Naive thymus-derived CD4-positive, alpha-beta T cell (primary cell): ENCODE measurements at regions not wholly inside any gene's neighbourhood (a gene's known extent, or its start where the extent isn't known, plus 50 kb on each side); places are given as distances from the start of the nearest gene placed in this dataset.

Experiments
- ATAC-seq: fragments of 150-1000 bp; cut with Tn5 transposase; 2 replicates; pipeline ENCODE4 v1.10.0; 2021; ENCODE audit warnings: mild to moderate bottlenecking, moderate library complexity
- CTCF ChIA-PET: fragments of 350-600 bp; sonication (Branson Sonifier 250); formaldehyde crosslinking; loops from one replicate; lab custom pipeline; 2021; ENCODE audit warnings: antibody characterized with exemption; lab: Charles Lee
- POLR2A ChIA-PET: fragments of 350-600 bp; sonication (Branson Sonifier 250); formaldehyde crosslinking; loops from one replicate; lab custom pipeline; 2021; ENCODE audit warnings: antibody characterized with exemption, inconsistent platforms; lab: Charles Lee
- DNase-seq, 9 donors: peaks; one replicate each; pipeline versions ENCODE4 v3.0.0 to v3.0.0-alpha.2; 2020 to 2022; ENCODE audit warnings: mixed read lengths in 1 of 9
- H3K27ac ChIP-seq: one replicate; pipeline ENCODE4 v1.7.0; 2013; ENCODE audit warnings: mild to moderate bottlenecking, low read depth, low read length, moderate library complexity
- H3K27me3 ChIP-seq, 2 donors: one replicate each; pipeline ENCODE4 v1.7.0; 2013; ENCODE audit warnings: low read length in 2 of 2, mild to moderate bottlenecking in 2 of 2, moderate library complexity in 2 of 2; ENCODE audit not compliant: control insufficient read depth in 2 of 2, insufficient read depth in 2 of 2
- H3K36me3 ChIP-seq, 3 experiments: 1 replicate in 2 of 3; 2 replicates in 1 of 3; pipeline ENCODE4 v1.7.0; 2013; ENCODE audit warnings: low read length in 3 of 3, mild to moderate bottlenecking in 3 of 3, moderate library complexity in 1 of 3; ENCODE audit not compliant: insufficient read depth in 3 of 3, control insufficient read depth in 2 of 3
- H3K4me1 ChIP-seq, 2 donors: one replicate each; pipeline ENCODE4 v1.7.0; 2013; ENCODE audit warnings: low read length in 2 of 2, mild to moderate bottlenecking in 2 of 2, moderate library complexity in 1 of 2; ENCODE audit not compliant: control insufficient read depth in 2 of 2, insufficient read depth in 2 of 2
- H3K4me3 ChIP-seq: 2 replicates; pipeline ENCODE4 v1.7.0; 2013; ENCODE audit warnings: mild to moderate bottlenecking, low read length
- H3K9me3 ChIP-seq, 3 experiments: 1 replicate in 2 of 3; 2 replicates in 1 of 3; pipeline ENCODE4 v1.7.0; 2013; ENCODE audit warnings: low read length in 3 of 3; ENCODE audit not compliant: control insufficient read depth in 2 of 3
- H3K27ac Mint-ChIP-seq, 9 donors: one replicate each; pipeline ENCODE4 v1.8.0; 2020 to 2022; ENCODE audit warnings: mixed read lengths in 9 of 9, mild to moderate bottlenecking in 8 of 9, moderate library complexity in 5 of 9, inconsistent platforms in 2 of 9
- H3K27me3 Mint-ChIP-seq, 5 donors: one replicate each; pipeline ENCODE4 v1.8.0; 2021 to 2022; ENCODE audit warnings: mixed read lengths in 5 of 5, mild to moderate bottlenecking in 1 of 5
- H3K36me3 Mint-ChIP-seq, 5 donors: one replicate each; pipeline ENCODE4 v1.8.0; 2020 to 2022; ENCODE audit warnings: mixed read lengths in 5 of 5, mild to moderate bottlenecking in 3 of 5, inconsistent platforms in 1 of 5
- H3K4me1 Mint-ChIP-seq, 7 donors: one replicate each; pipeline ENCODE4 v1.8.0; 2020 to 2022; ENCODE audit warnings: mixed read lengths in 7 of 7, mild to moderate bottlenecking in 3 of 7, inconsistent platforms in 1 of 7
- H3K4me3 Mint-ChIP-seq, 10 donors: one replicate each; pipeline ENCODE4 v1.8.0; 2020 to 2022; ENCODE audit warnings: mild to moderate bottlenecking in 10 of 10, mixed read lengths in 10 of 10, moderate library complexity in 6 of 10, inconsistent platforms in 2 of 10
- H3K9me3 Mint-ChIP-seq, 11 donors: one replicate each; pipeline ENCODE4 v1.8.0; 2020 to 2022; ENCODE audit warnings: mixed read lengths in 11 of 11, mild to moderate bottlenecking in 4 of 11, inconsistent platforms in 1 of 11, moderate library complexity in 1 of 11
- intact Hi-C, 2 donors: fragments of 100-400 bp; cut with micrococcal nuclease; formaldehyde crosslinking; loops; one replicate each; pipeline ENCODE4 v1.15.1; 2023

- CTCF ChIA-PET: no interaction called here
- POLR2A ChIA-PET: no interaction called here
- Mint-ChIP-seq H3K9me3 (peaks cover 0 to 31% (median 4%) of the 10 kb centered on the region in 11 donors), H3K4me3 (no peak overlapping the region), H3K36me3 (no peaks in the 10 kb centered on the region), H3K27ac (no peak overlapping the region), H3K4me1 (no peaks in the 10 kb centered on the region), H3K27me3 (no peaks in the 10 kb centered on the region)
- Histone ChIP-seq H3K27ac (no peak overlapping the region), H3K4me3 (no peak overlapping the region), H3K4me1 (no peaks in the 10 kb centered on the region), H3K27me3 (no peaks in the 10 kb centered on the region), H3K36me3 (no peaks in the 10 kb centered on the region), H3K9me3 (no peaks in the 10 kb centered on the region)
- intact Hi-C loops: no loop called here
- ATAC-seq: no peak
- DNase-seq: no peak
These were observed 386.5 kb downstream of the SPATA31D1 start for GRCh38 chr9:82375041-82375440.

GRCh38 chr9:82376677-82377232 is 388.2 kb downstream of the SPATA31D1 start:
- Histone ChIP-seq H3K36me3 (no peaks in the 10 kb centered on the region), H3K9me3 (no peaks in the 10 kb centered on the region), H3K27ac (no peak overlapping the region), H3K4me1 (no peaks in the 10 kb centered on the region), H3K27me3 (no peaks in the 10 kb centered on the region), H3K4me3 (no peak overlapping the region)
- Mint-ChIP-seq H3K36me3 (no peaks in the 10 kb centered on the region), H3K4me1 (no peaks in the 10 kb centered on the region), H3K4me3 (no peak overlapping the region), H3K27ac (no peak overlapping the region), H3K9me3 (peaks cover 0 to 26% (median 6%) of the 10 kb centered on the region in 11 donors), H3K27me3 (no peaks in the 10 kb centered on the region)
- intact Hi-C loops: no loop called here
- ChIA-PET CTCF (no interaction called here), POLR2A (no interaction called here)
- ATAC-seq (no peak), DNase-seq (no peak)

- H3K36me3 Mint-ChIP-seq: no peaks in the 10 kb centered on the region
- Histone ChIP-seq H3K27ac (no peak overlapping the region), H3K9me3 (no peaks in the 10 kb centered on the region), H3K27me3 (no peaks in the 10 kb centered on the region), H3K36me3 (no peaks in the 10 kb centered on the region), H3K4me1 (no peaks in the 10 kb centered on the region), H3K4me3 (no peak overlapping the region)
- no peaks in the 10 kb centered on the region for H3K4me1 Mint-ChIP-seq
- ChIA-PET CTCF (no interaction called here), POLR2A (no interaction called here)
- no peak overlapping the region for H3K4me3 Mint-ChIP-seq
- no peaks in the 10 kb centered on the region for H3K27me3 Mint-ChIP-seq
- intact Hi-C loops: no loop called here
- H3K27ac Mint-ChIP-seq: no peak overlapping the region
- H3K9me3 Mint-ChIP-seq: peaks cover 0 to 16% (median 7%) of the 10 kb centered on the region in 11 donors
- ATAC-seq (no peak), DNase-seq (no peak)
These were observed 394.5 kb downstream of the SPATA31D1 start for GRCh38 chr9:82382887-82383616.

GRCh38 chr9:82385633-82386032 is 397.1 kb downstream of the SPATA31D1 start:
- no peak overlapping the region for H3K4me3 Mint-ChIP-seq
- Histone ChIP-seq H3K27me3 (no peaks in the 10 kb centered on the region), H3K27ac (no peak overlapping the region), H3K4me1 (no peaks in the 10 kb centered on the region), H3K36me3 (no peaks in the 10 kb centered on the region), H3K4me3 (no peak overlapping the region), H3K9me3 (no peaks in the 10 kb centered on the region)
- H3K4me1 Mint-ChIP-seq: peaks cover 0 to 2% (median 0%) of the 10 kb centered on the region in 7 donors
- ATAC-seq (no peak), DNase-seq (no peak)
- H3K9me3 Mint-ChIP-seq: peaks cover 1 to 29% (median 12%) of the 10 kb centered on the region in 11 donors
- no peaks in the 10 kb centered on the region for H3K36me3 Mint-ChIP-seq
- POLR2A ChIA-PET: no interaction called here
- no peak overlapping the region for H3K27ac Mint-ChIP-seq
- intact Hi-C loops: no loop called here
- H3K27me3 Mint-ChIP-seq: no peaks in the 10 kb centered on the region
- CTCF ChIA-PET: no interaction called here

GRCh38 chr9:82397534-82397933 is 409.0 kb downstream of the SPATA31D1 start:
- DNase-seq (no peak), ATAC-seq (no peak)
- Histone ChIP-seq H3K9me3 (no peaks in the 10 kb centered on the region), H3K4me1 (no peaks in the 10 kb centered on the region), H3K27ac (no peak overlapping the region), H3K36me3 (no peaks in the 10 kb centered on the region), H3K27me3 (no peaks in the 10 kb centered on the region), H3K4me3 (no peak overlapping the region)
- Mint-ChIP-seq H3K9me3 (peaks cover 0 to 5% (median 2%) of the 10 kb centered on the region in 11 donors), H3K27me3 (peaks cover 0 to 3% (median 0%) of the 10 kb centered on the region in 5 donors), H3K36me3 (no peaks in the 10 kb centered on the region), H3K4me3 (no peak overlapping the region), H3K27ac (no peak overlapping the region), H3K4me1 (no peaks in the 10 kb centered on the region)
- POLR2A ChIA-PET: no interaction called here
- CTCF ChIA-PET: no interaction called here
- intact Hi-C loops: no loop called here

GRCh38 chr9:82404196-82404870 is 415.8 kb downstream of the SPATA31D1 start:
- intact Hi-C loops: no loop called here
- ChIA-PET POLR2A (no interaction called here), CTCF (no interaction called here)
- Histone ChIP-seq H3K27me3 (no peaks in the 10 kb centered on the region), H3K27ac (no peak overlapping the region), H3K4me3 (no peak overlapping the region), H3K36me3 (no peaks in the 10 kb centered on the region), H3K4me1 (no peaks in the 10 kb centered on the region), H3K9me3 (no peaks in the 10 kb centered on the region)
- H3K27me3 Mint-ChIP-seq: peaks cover 0 to 4% (median 0%) of the 10 kb centered on the region in 5 donors
- no peaks in the 10 kb centered on the region for H3K4me1 Mint-ChIP-seq
- no peak overlapping the region for H3K4me3 Mint-ChIP-seq
- ATAC-seq: no peak
- DNase-seq: no peak
- peaks cover 0 to 9% (median 4%) of the 10 kb centered on the region in 11 donors for H3K9me3 Mint-ChIP-seq
- H3K27ac Mint-ChIP-seq: no peak overlapping the region
- H3K36me3 Mint-ChIP-seq: no peaks in the 10 kb centered on the region
